ENCODE measurements at regions not wholly inside any gene's neighbourhood (a gene's known extent, or its start where the extent isn't known, plus 50 kb on each side); places are given as distances from the start of the nearest gene placed in this dataset.

GRCh38 chr2:8580316-8581233, 101.3 kb upstream of the ID2 start:
- TF ChIP-seq EZH2 (optimal IDR thresholded peaks at IDR 0.05; ENCODE audit: low read depth, low read length) (no peak), CTCF (IDR thresholded peaks at IDR 0.05; ENCODE audit: low read length) (no peak)
